Peyer's patch (tissue), 4 donors: ENCODE measurements at regions not wholly inside any gene's neighbourhood (a gene's known extent, or its start where the extent isn't known, plus 50 kb on each side); places are given as distances from the start of the nearest gene placed in this dataset.

Experiments
- POLR2A ChIP-seq, 2 donors: fragments of 450-650 bp; IDR thresholded peaks; one replicate each; pipeline ENCODE4 v1.5.1; 2017; ENCODE audit warnings: antibody characterized with exemption in 2 of 2, mild to moderate bottlenecking in 2 of 2, moderate library complexity in 2 of 2
- TF ChIP-seq, protein P1 (sequence below), 6 experiments: fragments of 450-650 bp in 4 of 6; fragments of 200-600 bp in 2 of 6; sonication (generic) in 1 of 6; IDR thresholded peaks; one replicate each; pipeline ENCODE4 v1.5.1; 2017 to 2019; ENCODE audit warnings: antibody characterized with exemption in 6 of 6, mild to moderate bottlenecking in 3 of 6, moderate library complexity in 1 of 6

DNA sequence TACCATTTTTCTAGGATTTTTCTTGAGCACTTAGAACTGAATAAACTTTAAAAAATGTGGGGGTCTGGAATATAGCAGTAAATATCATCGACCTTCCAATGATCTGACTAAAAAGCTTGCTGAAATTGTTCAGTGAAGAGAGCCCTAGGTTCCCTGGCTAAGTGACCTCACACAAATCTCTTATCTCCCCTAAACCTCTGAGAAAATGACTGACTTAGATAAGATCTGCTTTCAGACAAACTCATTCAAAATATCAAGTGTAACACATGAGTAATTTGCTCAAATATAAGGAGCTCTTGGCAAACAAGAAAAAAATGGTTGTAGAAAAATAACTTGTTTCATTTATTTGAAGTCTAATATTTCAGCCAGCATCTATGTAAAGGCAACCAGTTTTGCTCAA, 441.7 kb upstream of the SLIT2 start:
- TF ChIP-seq, protein P1, sequence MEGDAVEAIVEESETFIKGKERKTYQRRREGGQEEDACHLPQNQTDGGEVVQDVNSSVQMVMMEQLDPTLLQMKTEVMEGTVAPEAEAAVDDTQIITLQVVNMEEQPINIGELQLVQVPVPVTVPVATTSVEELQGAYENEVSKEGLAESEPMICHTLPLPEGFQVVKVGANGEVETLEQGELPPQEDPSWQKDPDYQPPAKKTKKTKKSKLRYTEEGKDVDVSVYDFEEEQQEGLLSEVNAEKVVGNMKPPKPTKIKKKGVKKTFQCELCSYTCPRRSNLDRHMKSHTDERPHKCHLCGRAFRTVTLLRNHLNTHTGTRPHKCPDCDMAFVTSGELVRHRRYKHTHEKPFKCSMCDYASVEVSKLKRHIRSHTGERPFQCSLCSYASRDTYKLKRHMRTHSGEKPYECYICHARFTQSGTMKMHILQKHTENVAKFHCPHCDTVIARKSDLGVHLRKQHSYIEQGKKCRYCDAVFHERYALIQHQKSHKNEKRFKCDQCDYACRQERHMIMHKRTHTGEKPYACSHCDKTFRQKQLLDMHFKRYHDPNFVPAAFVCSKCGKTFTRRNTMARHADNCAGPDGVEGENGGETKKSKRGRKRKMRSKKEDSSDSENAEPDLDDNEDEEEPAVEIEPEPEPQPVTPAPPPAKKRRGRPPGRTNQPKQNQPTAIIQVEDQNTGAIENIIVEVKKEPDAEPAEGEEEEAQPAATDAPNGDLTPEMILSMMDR (IDR thresholded peaks at IDR 0.05) = no peak
- TF ChIP-seq POLR2A (IDR thresholded peaks at IDR 0.05) = no peak
